H1 (cell line): ENCODE measurements at regions not wholly inside any gene's neighbourhood (a gene's known extent, or its start where the extent isn't known, plus 50 kb on each side); places are given as distances from the start of the nearest gene placed in this dataset.

Experiments used
- BCL11A ChIP-seq, 2 experiments: IDR thresholded peaks; one replicate each; pipeline ENCODE4 v1.6.1; 2011; ENCODE audit warnings: low read depth in 2 of 2, low read length in 2 of 2, mild to moderate bottlenecking in 2 of 2
- CEBPB ChIP-seq: IDR thresholded peaks from 2 replicates; pipeline ENCODE4 v1.6.1; 2012; ENCODE audit warnings: low read depth, low read length
- EP300 ChIP-seq, 2 experiments: IDR thresholded peaks; 1 replicate in 1 of 2; 2 replicates in 1 of 2; pipeline ENCODE4 v1.6.1; 2011 to 2012; ENCODE audit warnings: low read depth in 2 of 2, low read length in 2 of 2, mild to moderate bottlenecking in 2 of 2, borderline replicate concordance in 1 of 2, inconsistent platforms in 1 of 2, moderate library complexity in 1 of 2
- EZH2 ChIP-seq: fragments of 200-600 bp; sonication (generic); IDR thresholded peaks from 2 replicates; pipeline ENCODE4 v1.7.1; 2012; ENCODE audit warnings: low read depth, mild to moderate bottlenecking, moderate library complexity, low read length, inconsistent platforms; ENCODE audit not compliant: severe bottlenecking
- JUN ChIP-seq: IDR thresholded peaks from 2 replicates; pipeline ENCODE4 v1.6.1; 2011; ENCODE audit warnings: low read depth, mild to moderate bottlenecking, improper control_type of control experiment, low read length
- POLR2A ChIP-seq, 2 experiments: IDR thresholded peaks; 1 replicate in 1 of 2; 2 replicates in 1 of 2; pipeline ENCODE4 v1.6.1; 2011; ENCODE audit warnings: low read depth in 2 of 2, low read length in 2 of 2, mild to moderate bottlenecking in 2 of 2; ENCODE audit errors: control extremely low read depth in 1 of 2
- POLR2AphosphoS5 ChIP-seq: IDR thresholded peaks from 2 replicates; pipeline ENCODE4 v1.6.1; 2011; ENCODE audit warnings: low read depth, low read length
- TEAD4 ChIP-seq: IDR thresholded peaks from 2 replicates; pipeline ENCODE4 v1.6.1; 2012; ENCODE audit warnings: low read depth, low read length, inconsistent platforms, mixed read lengths
- ZNF274 ChIP-seq: IDR thresholded peaks from 2 replicates; pipeline ENCODE4 v1.7.0; 2012; ENCODE audit warnings: low read length, borderline replicate concordance; ENCODE audit errors: extremely low read depth
- TF ChIP-seq, protein P1 (sequence below), 3 experiments: IDR thresholded peaks; 1 replicate in 2 of 3; 2 replicates in 1 of 3; pipeline versions ENCODE4 v1.5.1 to v1.6.1; 2011; ENCODE audit warnings: low read length in 3 of 3, mild to moderate bottlenecking in 3 of 3, inconsistent platforms in 2 of 3, low read depth in 1 of 3, moderate library complexity in 1 of 3; ENCODE audit not compliant: insufficient read depth in 1 of 3; ENCODE audit errors: control extremely low read depth in 1 of 3
- TF ChIP-seq, protein P2 (sequence below): IDR thresholded peaks from 2 replicates; pipeline ENCODE4 v1.6.1; 2012; ENCODE audit warnings: low read length, inconsistent platforms

- TF ChIP-seq, protein P1, sequence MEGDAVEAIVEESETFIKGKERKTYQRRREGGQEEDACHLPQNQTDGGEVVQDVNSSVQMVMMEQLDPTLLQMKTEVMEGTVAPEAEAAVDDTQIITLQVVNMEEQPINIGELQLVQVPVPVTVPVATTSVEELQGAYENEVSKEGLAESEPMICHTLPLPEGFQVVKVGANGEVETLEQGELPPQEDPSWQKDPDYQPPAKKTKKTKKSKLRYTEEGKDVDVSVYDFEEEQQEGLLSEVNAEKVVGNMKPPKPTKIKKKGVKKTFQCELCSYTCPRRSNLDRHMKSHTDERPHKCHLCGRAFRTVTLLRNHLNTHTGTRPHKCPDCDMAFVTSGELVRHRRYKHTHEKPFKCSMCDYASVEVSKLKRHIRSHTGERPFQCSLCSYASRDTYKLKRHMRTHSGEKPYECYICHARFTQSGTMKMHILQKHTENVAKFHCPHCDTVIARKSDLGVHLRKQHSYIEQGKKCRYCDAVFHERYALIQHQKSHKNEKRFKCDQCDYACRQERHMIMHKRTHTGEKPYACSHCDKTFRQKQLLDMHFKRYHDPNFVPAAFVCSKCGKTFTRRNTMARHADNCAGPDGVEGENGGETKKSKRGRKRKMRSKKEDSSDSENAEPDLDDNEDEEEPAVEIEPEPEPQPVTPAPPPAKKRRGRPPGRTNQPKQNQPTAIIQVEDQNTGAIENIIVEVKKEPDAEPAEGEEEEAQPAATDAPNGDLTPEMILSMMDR (IDR thresholded peaks at IDR 0.05; ENCODE audit: control extremely low read depth in 1 of 3, insufficient read depth in 1 of 3, low read depth in 1 of 3, low read length in 3 of 3), result no peak
- no peak for TF ChIP-seq POLR2AphosphoS5
- TF ChIP-seq CEBPB, result no peak
- TF ChIP-seq, protein P2, sequence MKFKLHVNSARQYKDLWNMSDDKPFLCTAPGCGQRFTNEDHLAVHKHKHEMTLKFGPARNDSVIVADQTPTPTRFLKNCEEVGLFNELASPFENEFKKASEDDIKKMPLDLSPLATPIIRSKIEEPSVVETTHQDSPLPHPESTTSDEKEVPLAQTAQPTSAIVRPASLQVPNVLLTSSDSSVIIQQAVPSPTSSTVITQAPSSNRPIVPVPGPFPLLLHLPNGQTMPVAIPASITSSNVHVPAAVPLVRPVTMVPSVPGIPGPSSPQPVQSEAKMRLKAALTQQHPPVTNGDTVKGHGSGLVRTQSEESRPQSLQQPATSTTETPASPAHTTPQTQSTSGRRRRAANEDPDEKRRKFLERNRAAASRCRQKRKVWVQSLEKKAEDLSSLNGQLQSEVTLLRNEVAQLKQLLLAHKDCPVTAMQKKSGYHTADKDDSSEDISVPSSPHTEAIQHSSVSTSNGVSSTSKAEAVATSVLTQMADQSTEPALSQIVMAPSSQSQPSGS, result no peak
- TF ChIP-seq POLR2A (IDR thresholded peaks at IDR 0.05; ENCODE audit: control extremely low read depth in 1 of 2, low read depth in 2 of 2, low read length in 2 of 2), result no peak
- TF ChIP-seq ZNF274, result no peak
- TF ChIP-seq EP300 (IDR thresholded peaks at IDR 0.05; ENCODE audit: borderline replicate concordance in 1 of 2, low read depth in 2 of 2, low read length in 2 of 2), result no peak
- no peak for TF ChIP-seq BCL11A (IDR thresholded peaks at IDR 0.05; ENCODE audit: low read depth in 2 of 2, low read length in 2 of 2)
- no peak for TF ChIP-seq TEAD4
- no peak for TF ChIP-seq JUN
- no peak for TF ChIP-seq EZH2
Measured at GRCh38 chr2:47238638-47239037, 62.3 kb upstream of the CALM2 start.
